Gastrocnemius medialis (tissue), 4 donors: ENCODE measurements at regions not wholly inside any gene's neighbourhood (a gene's known extent, or its start where the extent isn't known, plus 50 kb on each side); places are given as distances from the start of the nearest gene placed in this dataset.

ENCODE experiments used
- CTCF ChIP-seq, 5 experiments: fragments of 450-650 bp in 3 of 5; fragments of 200-600 bp in 2 of 5; sonication (generic) in 2 of 5; IDR thresholded peaks in 4 of 5; conservative IDR thresholded peaks in 1 of 5; 1 replicate in 4 of 5; 2 replicates in 1 of 5; pipeline ENCODE4 v1.5.1; 2016 to 2019; ENCODE audit warnings: antibody characterized with exemption in 5 of 5, mild to moderate bottlenecking in 3 of 5, moderate library complexity in 3 of 5
- POLR2A ChIP-seq, 2 donors: fragments of 450-650 bp; IDR thresholded peaks; one replicate each; pipeline ENCODE4 v1.6.1; 2017; ENCODE audit warnings: antibody characterized with exemption in 2 of 2, mild to moderate bottlenecking in 2 of 2, moderate library complexity in 2 of 2

GRCh38 chr2:122999258-122999657, 1025.8 kb upstream of the CNTNAP5 start:
- TF ChIP-seq POLR2A (IDR thresholded peaks at IDR 0.05): no peak
- TF ChIP-seq CTCF (IDR thresholded peaks at IDR 0.05 in 4 of 5, conservative IDR thresholded peaks at IDR 0.05 in 1 of 5): no peak
